Glutamatergic neuron (in vitro differentiated cells): ENCODE measurements at regions not wholly inside any gene's neighbourhood (a gene's known extent, or its start where the extent isn't known, plus 50 kb on each side); places are given as distances from the start of the nearest gene placed in this dataset.

Experiments
- DNase-seq: peaks from one replicate; pipeline ENCODE4 v3.0.0; 2022
- H3K27ac Mint-ChIP-seq: one replicate; pipeline ENCODE4 v1.8.0; 2020; ENCODE audit warnings: mild to moderate bottlenecking, mixed read lengths, inconsistent platforms; ENCODE audit not compliant: unreplicated experiment
- H3K27me3 Mint-ChIP-seq: one replicate; pipeline ENCODE4 v1.8.0; 2020; ENCODE audit warnings: mild to moderate bottlenecking, moderate library complexity, mixed read lengths, inconsistent platforms; ENCODE audit not compliant: unreplicated experiment
- H3K36me3 Mint-ChIP-seq: one replicate; pipeline ENCODE4 v1.8.0; 2020; ENCODE audit warnings: mild to moderate bottlenecking, mixed read lengths, inconsistent platforms; ENCODE audit not compliant: unreplicated experiment
- H3K4me1 Mint-ChIP-seq: one replicate; pipeline ENCODE4 v1.8.0; 2020; ENCODE audit warnings: mild to moderate bottlenecking, low read depth, mixed read lengths, inconsistent platforms; ENCODE audit not compliant: unreplicated experiment
- H3K4me3 Mint-ChIP-seq: one replicate; pipeline ENCODE4 v1.8.0; 2020; ENCODE audit warnings: mild to moderate bottlenecking, mixed read lengths, inconsistent platforms; ENCODE audit not compliant: unreplicated experiment
- H3K9me3 Mint-ChIP-seq: one replicate; pipeline ENCODE4 v1.8.0; 2020; ENCODE audit warnings: mild to moderate bottlenecking, moderate library complexity, mixed read lengths, inconsistent platforms; ENCODE audit not compliant: unreplicated experiment
- CTCF ChIP-seq: fragments of 200-600 bp; sonication (generic); IDR thresholded peaks from one replicate; pipeline ENCODE4 v1.5.0; 2021; ENCODE audit not compliant: partially characterized antibody, unreplicated experiment

DNA sequence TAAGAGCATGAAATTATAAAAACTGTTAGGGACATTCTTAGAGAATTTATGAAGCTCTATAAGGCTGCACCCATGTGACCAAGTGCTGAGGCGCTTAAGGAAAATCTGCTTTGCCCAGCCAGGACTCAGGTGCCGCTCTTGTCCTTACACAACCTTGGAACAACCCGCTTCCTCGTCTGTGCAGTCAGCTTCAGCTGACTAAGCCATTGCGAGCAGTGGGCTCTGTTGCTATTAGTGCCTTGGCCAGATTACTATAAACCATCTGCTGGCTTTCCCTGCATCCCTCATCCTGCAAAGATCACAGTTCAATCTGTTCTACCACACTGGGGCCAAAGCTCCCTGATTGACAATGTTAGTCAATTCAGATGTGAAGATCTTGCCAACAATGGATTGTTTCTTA is 89.1 kb upstream of the E2F3 start:
- DNase-seq = no peak
- no peak overlapping the region for H3K4me3 Mint-ChIP-seq
- H3K4me1 Mint-ChIP-seq = no peaks in the 10 kb centered on the region
- no peaks in the 10 kb centered on the region for H3K36me3 Mint-ChIP-seq
- peaks cover 2% of the 10 kb centered on the region for H3K27me3 Mint-ChIP-seq
- H3K27ac Mint-ChIP-seq = no peak overlapping the region
- no peaks in the 10 kb centered on the region for H3K9me3 Mint-ChIP-seq
- no peak for TF ChIP-seq CTCF

- H3K27ac Mint-ChIP-seq = no peak overlapping the region
- H3K27me3 Mint-ChIP-seq = peaks cover 2% of the 10 kb centered on the region
- no peaks in the 10 kb centered on the region for H3K9me3 Mint-ChIP-seq
- H3K4me3 Mint-ChIP-seq = no peak overlapping the region
- DNase-seq = no peak
- TF ChIP-seq CTCF = no peak
- no peaks in the 10 kb centered on the region for H3K4me1 Mint-ChIP-seq
- H3K36me3 Mint-ChIP-seq = no peaks in the 10 kb centered on the region
These were observed 88.6 kb upstream of the E2F3 start for GRCh38 chr6:20313051-20313450.

GRCh38 chr6:20313960-20314530 is 87.6 kb upstream of the E2F3 start:
- DNase-seq = no peak
- H3K4me1 Mint-ChIP-seq = no peaks in the 10 kb centered on the region
- TF ChIP-seq CTCF = no peak
- peaks cover 2% of the 10 kb centered on the region for H3K27me3 Mint-ChIP-seq
- no peaks in the 10 kb centered on the region for H3K36me3 Mint-ChIP-seq
- no peaks in the 10 kb centered on the region for H3K9me3 Mint-ChIP-seq
- H3K27ac Mint-ChIP-seq = no peak overlapping the region
- H3K4me3 Mint-ChIP-seq = no peak overlapping the region

GRCh38 chr6:20314866-20315845 is 86.5 kb upstream of the E2F3 start:
- DNase-seq = no peak
- Mint-ChIP-seq H3K4me1 (no peaks in the 10 kb centered on the region), H3K4me3 (no peak overlapping the region), H3K9me3 (no peaks in the 10 kb centered on the region), H3K27ac (no peak overlapping the region), H3K27me3 (peaks cover 2% of the 10 kb centered on the region), H3K36me3 (no peaks in the 10 kb centered on the region)
- TF ChIP-seq CTCF = no peak

- no peaks in the 10 kb centered on the region for H3K27me3 Mint-ChIP-seq
- no peak for DNase-seq
- TF ChIP-seq CTCF = no peak
- H3K9me3 Mint-ChIP-seq = peaks cover 2% of the 10 kb centered on the region
- no peaks in the 10 kb centered on the region for H3K4me1 Mint-ChIP-seq
- no peak overlapping the region for H3K27ac Mint-ChIP-seq
- no peaks in the 10 kb centered on the region for H3K36me3 Mint-ChIP-seq
- no peak overlapping the region for H3K4me3 Mint-ChIP-seq
These were observed 84.2 kb upstream of the E2F3 start for GRCh38 chr6:20317430-20317829.
